ENCODE measurements at regions not wholly inside any gene's neighbourhood (a gene's known extent, or its start where the extent isn't known, plus 50 kb on each side); places are given as distances from the start of the nearest gene placed in this dataset.

DNA sequence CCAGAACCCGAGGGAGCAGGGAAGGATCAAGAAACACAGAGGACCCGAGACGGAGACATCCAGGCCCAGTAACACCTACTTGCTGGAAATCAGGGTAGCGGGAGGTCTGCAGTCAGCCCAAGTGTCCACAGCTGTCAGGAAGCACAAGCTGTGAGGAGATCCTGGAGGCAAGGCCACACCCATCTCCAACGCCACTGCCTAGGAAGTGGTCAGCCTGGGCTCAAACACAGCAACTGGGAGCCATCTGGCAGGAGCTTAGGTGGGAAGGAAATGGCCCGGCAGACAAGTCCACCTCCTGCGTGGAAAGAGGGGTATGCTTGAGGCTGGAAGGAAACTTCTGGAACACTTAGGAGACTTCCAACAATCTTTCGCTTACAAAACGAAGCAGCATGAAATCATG, 407.1 kb downstream of the VPS13C start:
- Histone ChIP-seq H3K9ac (ENCODE audit: low read depth, low read length) (no peak overlapping the region), H3K4me2 (ENCODE audit: low read length) (no peak overlapping the region), H3K4me1 (ENCODE audit: control insufficient read depth, insufficient read depth, low read length) (no peaks in the 10 kb centered on the region), H3K36me3 (ENCODE audit: insufficient read depth, low read length) (no peaks in the 10 kb centered on the region), H3K27me3 (ENCODE audit: control insufficient read depth, insufficient read depth, low read length) (no peaks in the 10 kb centered on the region), H3K9me3 (replicated peaks; ENCODE audit: low read length) (no peaks in the 10 kb centered on the region), H3K4me3 (ENCODE audit: low read length) (no peak overlapping the region)

DNA sequence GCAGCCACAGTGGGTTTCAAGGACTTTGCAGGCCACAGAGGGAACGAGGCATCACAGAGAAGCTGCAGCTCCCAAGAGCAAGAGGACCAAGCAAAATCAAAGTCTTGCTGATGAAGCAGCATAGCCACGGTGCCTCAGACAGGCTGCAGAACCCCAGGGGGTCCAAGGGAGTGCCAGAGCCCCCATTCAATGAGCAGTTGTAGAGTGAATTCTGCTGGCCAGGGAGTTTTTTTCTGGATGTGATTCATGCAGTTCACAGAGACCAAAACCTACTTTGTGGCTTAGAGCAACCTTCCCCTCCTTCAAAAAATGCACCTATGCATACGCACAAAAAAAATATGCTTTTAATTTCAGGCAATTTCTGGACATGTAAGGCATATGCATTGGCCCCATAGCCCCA, 409.0 kb downstream of the VPS13C start:
- no peaks in the 10 kb centered on the region for H3K27me3 ChIP-seq (ENCODE audit: control insufficient read depth, insufficient read depth, low read length)
- H3K9ac ChIP-seq (ENCODE audit: low read depth, low read length), result no peak overlapping the region
- H3K36me3 ChIP-seq (ENCODE audit: insufficient read depth, low read length), result no peaks in the 10 kb centered on the region
- no peak overlapping the region for H3K4me2 ChIP-seq (ENCODE audit: low read length)
- H3K9me3 ChIP-seq (replicated peaks; ENCODE audit: low read length), result no peaks in the 10 kb centered on the region
- no peak overlapping the region for H3K4me3 ChIP-seq (ENCODE audit: low read length)
- H3K4me1 ChIP-seq (ENCODE audit: control insufficient read depth, insufficient read depth, low read length), result peaks cover 3% of the 10 kb centered on the region

DNA sequence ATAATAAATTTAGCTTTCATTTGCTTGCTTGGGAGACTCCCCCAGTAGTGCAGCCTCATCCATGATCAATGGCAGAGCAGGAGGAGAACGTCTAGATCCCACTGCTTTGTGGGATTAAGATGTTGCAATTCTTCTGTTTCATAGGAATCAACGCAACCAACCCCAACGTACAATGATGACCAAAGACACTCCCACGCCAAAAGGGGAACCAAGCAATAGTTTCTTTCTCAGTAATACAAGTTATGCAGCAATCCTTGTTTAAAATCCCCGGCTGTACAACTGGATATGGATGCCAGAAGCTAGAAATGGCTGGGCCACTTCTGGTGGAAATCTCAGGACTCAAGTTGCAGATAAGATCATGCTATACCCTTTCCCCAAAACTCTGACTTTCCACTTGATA, 411.2 kb downstream of the VPS13C start:
- Histone ChIP-seq H3K36me3 (ENCODE audit: insufficient read depth, low read length) (no peaks in the 10 kb centered on the region), H3K9me3 (replicated peaks; ENCODE audit: low read length) (no peaks in the 10 kb centered on the region), H3K4me2 (ENCODE audit: low read length) (no peak overlapping the region), H3K9ac (ENCODE audit: low read depth, low read length) (no peak overlapping the region), H3K27me3 (ENCODE audit: control insufficient read depth, insufficient read depth, low read length) (no peaks in the 10 kb centered on the region), H3K4me3 (ENCODE audit: low read length) (no peak overlapping the region), H3K4me1 (ENCODE audit: control insufficient read depth, insufficient read depth, low read length) (peaks cover 3% of the 10 kb centered on the region)

DNA sequence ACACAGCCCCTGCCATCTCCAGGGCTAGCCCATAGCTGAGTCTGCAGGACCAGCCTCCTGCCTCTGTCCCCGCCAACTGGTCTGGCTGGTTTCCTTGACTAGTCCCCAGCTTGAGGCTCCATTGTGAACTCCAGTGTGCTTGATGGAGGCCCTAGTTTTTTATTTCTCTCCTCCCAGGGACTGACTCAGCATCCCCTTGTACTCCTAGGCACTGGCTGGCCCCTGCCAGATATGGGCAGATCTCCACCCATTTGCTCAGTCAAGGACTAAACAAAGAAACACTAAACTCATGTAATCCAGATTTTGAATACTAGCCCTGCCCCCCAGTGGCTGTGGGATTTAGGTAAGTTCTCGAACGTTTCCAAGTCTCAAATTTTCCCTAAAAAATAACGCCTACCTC, 415.4 kb upstream of the RORA start:
- H3K4me2 ChIP-seq (ENCODE audit: low read length), result no peak overlapping the region
- H3K27me3 ChIP-seq (ENCODE audit: control insufficient read depth, insufficient read depth, low read length), result peaks cover 4% of the 10 kb centered on the region
- peaks cover 3% of the 10 kb centered on the region for H3K4me1 ChIP-seq (ENCODE audit: control insufficient read depth, insufficient read depth, low read length)
- no peak overlapping the region for H3K4me3 ChIP-seq (ENCODE audit: low read length)
- H3K36me3 ChIP-seq (ENCODE audit: insufficient read depth, low read length), result no peaks in the 10 kb centered on the region
- no peak overlapping the region for H3K9ac ChIP-seq (ENCODE audit: low read depth, low read length)
- H3K9me3 ChIP-seq (replicated peaks; ENCODE audit: low read length), result no peaks in the 10 kb centered on the region

DNA sequence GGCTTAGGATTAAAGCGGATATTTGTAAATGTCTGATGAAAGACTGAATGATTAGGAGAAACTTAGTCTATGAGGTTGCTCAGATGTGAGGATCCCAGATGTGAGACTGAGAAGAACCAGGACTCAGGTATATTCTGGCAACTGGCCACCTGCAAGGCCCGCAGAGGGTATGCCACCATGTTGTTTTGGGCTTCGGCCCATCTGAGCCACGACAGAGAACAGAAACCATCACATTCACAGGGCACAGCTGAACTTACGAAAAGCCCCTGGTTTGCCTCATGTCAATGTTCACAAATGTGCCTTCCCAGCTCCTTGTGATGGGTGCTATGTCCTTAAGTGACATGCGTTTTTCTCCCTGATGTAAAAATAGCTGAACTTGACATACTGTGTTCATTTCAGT, 412.5 kb upstream of the RORA start:
- Histone ChIP-seq H3K9ac (ENCODE audit: low read depth, low read length) (no peak overlapping the region), H3K4me3 (ENCODE audit: low read length) (no peak overlapping the region), H3K27me3 (ENCODE audit: control insufficient read depth, insufficient read depth, low read length) (peaks cover 4% of the 10 kb centered on the region), H3K36me3 (ENCODE audit: insufficient read depth, low read length) (no peaks in the 10 kb centered on the region), H3K4me2 (ENCODE audit: low read length) (no peak overlapping the region), H3K4me1 (ENCODE audit: control insufficient read depth, insufficient read depth, low read length) (no peaks in the 10 kb centered on the region), H3K9me3 (replicated peaks; ENCODE audit: low read length) (no peaks in the 10 kb centered on the region)

DNA sequence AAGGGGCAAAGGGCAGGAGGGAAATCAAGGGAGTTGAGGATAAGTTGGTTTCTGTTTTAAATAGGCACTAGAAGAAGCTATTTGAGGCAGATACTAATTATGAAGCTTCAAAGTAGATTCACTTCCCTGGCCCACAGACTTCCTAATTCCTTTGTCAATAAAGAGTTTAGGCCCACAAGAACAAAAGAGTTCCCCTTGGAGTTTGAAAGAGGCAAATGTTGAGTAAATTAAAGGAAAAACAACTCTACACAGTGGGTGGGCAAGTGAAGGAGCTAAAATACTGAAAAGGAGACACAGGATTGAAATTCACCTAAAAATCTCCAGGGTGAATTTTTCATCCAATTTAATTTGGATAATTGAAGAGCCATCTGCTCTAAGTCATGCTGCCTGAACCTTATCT, 411.7 kb upstream of the RORA start:
- H3K36me3 ChIP-seq (ENCODE audit: insufficient read depth, low read length), result no peaks in the 10 kb centered on the region
- no peak overlapping the region for H3K9ac ChIP-seq (ENCODE audit: low read depth, low read length)
- no peak overlapping the region for H3K4me3 ChIP-seq (ENCODE audit: low read length)
- H3K4me2 ChIP-seq (ENCODE audit: low read length), result no peak overlapping the region
- peaks cover 4% of the 10 kb centered on the region for H3K27me3 ChIP-seq (ENCODE audit: control insufficient read depth, insufficient read depth, low read length)
- no peaks in the 10 kb centered on the region for H3K9me3 ChIP-seq (replicated peaks; ENCODE audit: low read length)
- no peaks in the 10 kb centered on the region for H3K4me1 ChIP-seq (ENCODE audit: control insufficient read depth, insufficient read depth, low read length)

DNA sequence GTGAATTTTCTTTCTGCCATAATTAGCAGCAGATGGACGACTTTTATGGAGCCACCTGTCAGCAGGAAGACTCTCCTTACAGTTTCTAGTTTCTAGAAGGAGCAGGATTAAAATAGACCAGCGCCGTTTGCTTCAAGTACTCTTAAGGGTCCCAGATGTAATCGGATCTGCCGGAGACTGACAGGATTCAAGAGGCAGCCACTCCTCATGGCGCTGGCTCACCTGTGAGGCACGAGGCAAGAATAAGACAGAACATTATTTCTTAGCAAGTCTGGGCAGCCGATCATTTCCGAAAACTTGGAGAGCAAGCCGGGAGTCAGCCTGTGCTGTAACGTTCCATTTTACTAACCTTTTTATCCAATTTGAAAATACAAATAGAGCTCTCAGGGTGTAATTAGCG, 410.4 kb upstream of the RORA start:
- Histone ChIP-seq H3K9me3 (replicated peaks; ENCODE audit: low read length) (no peaks in the 10 kb centered on the region), H3K4me3 (ENCODE audit: low read length) (no peak overlapping the region), H3K9ac (ENCODE audit: low read depth, low read length) (no peak overlapping the region), H3K4me2 (ENCODE audit: low read length) (no peak overlapping the region), H3K27me3 (ENCODE audit: control insufficient read depth, insufficient read depth, low read length) (peaks cover 4% of the 10 kb centered on the region), H3K4me1 (ENCODE audit: control insufficient read depth, insufficient read depth, low read length) (no peaks in the 10 kb centered on the region), H3K36me3 (ENCODE audit: insufficient read depth, low read length) (no peaks in the 10 kb centered on the region)

DNA sequence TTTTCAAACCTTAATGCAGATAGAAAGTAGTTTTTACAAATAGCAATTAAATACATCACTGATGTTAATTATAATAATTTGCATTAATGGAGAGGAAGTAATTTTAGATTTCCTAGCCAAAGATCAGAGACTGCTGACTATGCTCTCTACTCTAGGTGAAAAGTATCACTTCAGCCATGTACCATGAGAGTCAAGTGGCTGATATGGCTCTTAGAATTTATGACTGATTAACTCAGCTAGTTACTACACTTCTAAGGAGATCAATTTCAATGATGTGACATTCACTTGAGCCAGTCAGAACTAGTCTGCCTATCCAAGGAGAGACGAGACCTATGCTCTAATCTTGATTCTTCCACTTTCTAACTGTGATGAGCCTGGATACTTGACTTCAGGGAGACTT, 405.7 kb upstream of the RORA start:
- Histone ChIP-seq H3K9me3 (replicated peaks; ENCODE audit: low read length) (no peaks in the 10 kb centered on the region), H3K4me1 (ENCODE audit: control insufficient read depth, insufficient read depth, low read length) (no peaks in the 10 kb centered on the region), H3K9ac (ENCODE audit: low read depth, low read length) (no peak overlapping the region), H3K27me3 (ENCODE audit: control insufficient read depth, insufficient read depth, low read length) (no peaks in the 10 kb centered on the region), H3K4me3 (ENCODE audit: low read length) (no peak overlapping the region), H3K36me3 (ENCODE audit: insufficient read depth, low read length) (no peaks in the 10 kb centered on the region), H3K4me2 (ENCODE audit: low read length) (no peak overlapping the region)

DNA sequence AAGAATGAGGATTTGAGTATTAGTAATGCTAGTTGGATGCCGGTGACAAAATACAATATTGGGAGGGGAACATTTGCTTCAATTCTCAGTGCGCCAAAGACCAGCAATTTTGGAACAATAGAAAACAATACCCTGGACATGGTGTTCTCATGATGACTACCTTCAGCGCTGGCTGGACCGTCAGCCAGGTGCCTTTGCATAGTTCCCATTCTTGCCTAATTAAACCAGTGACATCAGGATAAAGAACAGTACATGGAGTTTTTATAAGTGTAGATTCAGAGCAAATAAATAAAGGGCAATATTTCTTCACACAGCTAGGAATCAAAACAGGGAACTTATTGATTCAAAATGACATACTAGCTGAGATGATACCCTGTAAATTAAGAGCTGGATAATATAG, 404.8 kb upstream of the RORA start:
- Histone ChIP-seq H3K36me3 (ENCODE audit: insufficient read depth, low read length) (no peaks in the 10 kb centered on the region), H3K9ac (ENCODE audit: low read depth, low read length) (no peak overlapping the region), H3K4me1 (ENCODE audit: control insufficient read depth, insufficient read depth, low read length) (no peaks in the 10 kb centered on the region), H3K4me2 (ENCODE audit: low read length) (no peak overlapping the region), H3K4me3 (ENCODE audit: low read length) (no peak overlapping the region), H3K27me3 (ENCODE audit: control insufficient read depth, insufficient read depth, low read length) (no peaks in the 10 kb centered on the region), H3K9me3 (replicated peaks; ENCODE audit: low read length) (no peaks in the 10 kb centered on the region)

DNA sequence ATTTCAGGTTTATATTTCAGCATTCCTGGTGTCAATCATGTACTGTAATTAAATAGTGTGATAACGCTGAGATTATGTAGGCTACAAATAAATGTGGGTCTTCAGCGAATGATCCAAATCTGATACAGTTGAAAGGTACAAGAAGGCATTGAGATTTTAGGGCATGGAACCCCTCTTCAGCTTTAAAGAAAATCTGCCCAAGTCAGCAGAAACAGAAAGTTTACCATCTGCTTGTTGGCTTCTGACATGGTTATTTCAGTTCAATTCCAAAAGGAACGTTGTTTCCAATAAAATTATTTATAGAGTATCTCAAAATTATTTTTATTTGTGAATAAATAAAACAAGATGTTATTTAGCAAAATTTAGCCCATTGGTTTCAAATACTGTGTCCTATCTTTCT, 400.2 kb upstream of the RORA start:
- H3K4me2 ChIP-seq (ENCODE audit: low read length), result no peak overlapping the region
- H3K27me3 ChIP-seq (ENCODE audit: control insufficient read depth, insufficient read depth, low read length), result no peaks in the 10 kb centered on the region
- no peak overlapping the region for H3K9ac ChIP-seq (ENCODE audit: low read depth, low read length)
- no peak overlapping the region for H3K4me3 ChIP-seq (ENCODE audit: low read length)
- H3K9me3 ChIP-seq (replicated peaks; ENCODE audit: low read length), result no peaks in the 10 kb centered on the region
- no peaks in the 10 kb centered on the region for H3K36me3 ChIP-seq (ENCODE audit: insufficient read depth, low read length)
- H3K4me1 ChIP-seq (ENCODE audit: control insufficient read depth, insufficient read depth, low read length), result no peaks in the 10 kb centered on the region

DNA sequence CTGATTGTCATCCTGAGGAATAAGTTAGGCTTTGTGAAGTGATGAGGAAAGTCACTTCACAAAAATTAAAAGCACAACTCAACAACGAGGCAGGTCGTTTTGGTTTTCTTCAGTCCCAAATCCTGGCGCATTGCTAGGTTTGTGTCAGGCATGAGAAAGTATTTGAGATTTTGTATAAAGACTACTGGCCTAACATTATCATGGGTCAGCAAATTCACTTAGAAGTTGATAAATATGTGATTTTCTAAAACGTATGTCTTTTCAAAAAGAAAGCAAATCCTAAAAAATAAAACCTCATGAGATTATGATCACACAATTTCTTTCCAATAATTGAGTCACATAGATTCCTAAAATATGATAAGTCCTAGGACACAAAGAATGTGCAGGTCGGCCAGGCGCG, 395.8 kb upstream of the RORA start:
- H3K4me1 ChIP-seq (ENCODE audit: control insufficient read depth, insufficient read depth, low read length), result no peaks in the 10 kb centered on the region
- H3K27me3 ChIP-seq (ENCODE audit: control insufficient read depth, insufficient read depth, low read length), result peaks cover 4% of the 10 kb centered on the region
- H3K9me3 ChIP-seq (replicated peaks; ENCODE audit: low read length), result no peaks in the 10 kb centered on the region
- no peak overlapping the region for H3K9ac ChIP-seq (ENCODE audit: low read depth, low read length)
- H3K4me2 ChIP-seq (ENCODE audit: low read length), result no peak overlapping the region
- H3K4me3 ChIP-seq (ENCODE audit: low read length), result no peak overlapping the region
- H3K36me3 ChIP-seq (ENCODE audit: insufficient read depth, low read length), result no peaks in the 10 kb centered on the region

DNA sequence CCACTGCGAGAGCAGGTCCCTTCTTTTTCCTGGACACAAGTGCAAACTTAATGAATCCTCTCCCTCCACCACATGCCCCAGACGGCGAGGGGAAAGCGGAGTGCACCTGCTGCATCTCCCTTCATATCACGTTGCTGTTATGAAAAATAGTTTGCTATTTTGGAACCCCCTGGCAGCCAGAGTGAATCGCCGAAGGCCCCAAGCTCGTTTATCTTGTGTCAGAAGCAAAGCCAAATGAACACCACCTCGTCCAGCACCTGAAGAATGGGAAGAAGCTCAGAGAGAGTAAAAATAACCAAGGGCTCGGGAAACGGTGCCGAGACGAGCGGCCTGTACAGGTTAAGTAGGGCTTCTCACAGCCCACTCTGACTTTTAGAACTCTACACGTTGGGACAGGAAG, 394.6 kb upstream of the RORA start:
- Histone ChIP-seq H3K27me3 (ENCODE audit: control insufficient read depth, insufficient read depth, low read length) (peaks cover 4% of the 10 kb centered on the region), H3K4me3 (ENCODE audit: low read length) (no peak overlapping the region), H3K4me2 (ENCODE audit: low read length) (no peak overlapping the region), H3K4me1 (ENCODE audit: control insufficient read depth, insufficient read depth, low read length) (no peaks in the 10 kb centered on the region), H3K36me3 (ENCODE audit: insufficient read depth, low read length) (no peaks in the 10 kb centered on the region), H3K9ac (ENCODE audit: low read depth, low read length) (no peak overlapping the region), H3K9me3 (replicated peaks; ENCODE audit: low read length) (no peaks in the 10 kb centered on the region)

DNA sequence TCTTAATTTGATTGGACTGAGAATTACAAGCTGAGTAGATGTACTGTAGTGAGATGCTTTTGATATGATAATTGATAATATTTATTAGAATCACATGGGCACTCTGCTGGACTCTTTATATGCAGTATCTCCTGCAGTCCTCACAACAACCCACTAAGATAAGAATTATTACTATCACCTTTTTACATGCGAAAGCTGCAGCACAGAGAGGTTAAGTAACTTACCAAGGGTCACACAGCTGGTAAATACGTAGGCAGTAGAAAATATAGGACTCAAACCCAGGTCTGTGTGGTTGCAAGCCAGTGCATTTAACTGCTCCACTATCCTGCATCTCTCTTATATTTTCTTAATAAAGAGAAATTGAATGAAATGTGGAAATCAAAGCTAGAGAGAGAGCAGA, 392.8 kb upstream of the RORA start:
- Histone ChIP-seq H3K4me3 (ENCODE audit: low read length) (no peak overlapping the region), H3K4me1 (ENCODE audit: control insufficient read depth, insufficient read depth, low read length) (no peaks in the 10 kb centered on the region), H3K36me3 (ENCODE audit: insufficient read depth, low read length) (no peaks in the 10 kb centered on the region), H3K4me2 (ENCODE audit: low read length) (no peak overlapping the region), H3K9me3 (replicated peaks; ENCODE audit: low read length) (no peaks in the 10 kb centered on the region), H3K27me3 (ENCODE audit: control insufficient read depth, insufficient read depth, low read length) (peaks cover 4% of the 10 kb centered on the region), H3K9ac (ENCODE audit: low read depth, low read length) (no peak overlapping the region)
